ENCODE measurements at regions not wholly inside any gene's neighbourhood (a gene's known extent, or its start where the extent isn't known, plus 50 kb on each side); places are given as distances from the start of the nearest gene placed in this dataset.
"Not testable (repeated sequence)": the region's sequence is repeated elsewhere in the genome, so short reads cannot be mapped to it uniquely, and the experiment has no call there.

DNA sequence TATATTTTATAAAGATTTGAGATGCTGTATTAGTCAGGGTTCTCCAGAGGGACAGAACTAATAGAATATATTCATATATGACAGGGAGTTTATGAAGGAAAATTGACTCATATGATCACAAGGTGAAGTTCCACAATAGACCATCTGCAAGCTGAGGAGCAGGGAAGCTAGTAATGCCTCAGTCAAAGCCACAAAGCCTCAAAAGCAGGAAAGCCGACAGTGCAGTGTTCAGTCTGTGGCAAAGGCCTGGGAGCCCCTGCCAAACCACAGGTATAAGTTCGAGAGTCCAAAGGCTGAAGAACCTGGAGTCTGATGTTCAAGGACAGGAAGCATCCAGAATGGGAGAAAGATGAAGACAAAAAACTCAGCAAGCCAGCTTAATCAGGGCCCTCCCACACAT is 382.2 kb downstream of the LRRC70 start:
- DNase-seq = no peak

- DNase-seq = no peak
Measured at GRCh38 chr5:62956597-62956996, 378.0 kb downstream of the LRRC70 start.

DNA sequence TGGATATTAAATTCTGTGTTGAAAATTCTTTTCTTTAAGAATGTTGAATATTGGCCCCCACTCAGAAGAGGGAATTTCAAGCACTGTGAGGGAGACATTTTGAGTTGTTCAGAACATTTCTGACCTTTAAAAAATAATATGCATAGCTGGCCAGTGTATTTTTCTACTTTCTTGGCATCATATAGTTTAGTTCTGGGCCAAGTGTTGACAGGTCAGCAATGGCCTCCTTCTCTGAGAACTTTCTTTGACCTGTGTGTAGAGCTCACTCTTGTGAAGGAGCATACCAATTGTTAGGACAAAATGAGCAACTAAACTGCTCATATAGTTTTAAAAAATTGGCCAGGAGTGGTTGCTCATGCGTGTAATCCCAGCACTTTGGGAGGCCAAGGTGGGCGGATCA is 376.0 kb downstream of the LRRC70 start:
- no peak for DNase-seq

- no peak for DNase-seq
Measured at GRCh38 chr5:62948301-62948700, 369.7 kb downstream of the LRRC70 start.

- no peak for DNase-seq
Measured at GRCh38 chr5:62942384-62942783, 363.8 kb downstream of the LRRC70 start.

DNA sequence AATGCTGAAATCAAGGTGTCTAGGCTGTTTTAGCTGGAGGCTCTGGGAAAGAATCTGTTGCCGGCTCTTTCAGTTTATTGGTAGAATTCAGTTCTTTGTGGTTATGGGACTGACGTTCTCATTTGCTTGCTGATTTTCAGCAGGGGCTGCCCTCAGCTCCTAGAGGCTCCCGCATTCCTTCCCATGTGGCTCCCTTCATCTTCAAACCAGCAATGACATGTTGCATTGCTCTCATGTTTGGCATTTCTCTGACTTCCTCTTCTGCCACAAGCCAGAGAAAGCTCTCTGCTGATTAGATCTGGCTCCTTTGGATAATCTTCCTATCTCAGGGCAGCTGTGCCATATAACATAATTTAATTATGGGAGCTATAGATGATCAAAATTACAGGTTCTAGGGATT is 360.3 kb downstream of the LRRC70 start:
- no peak for DNase-seq

GRCh38 chr5:62937661-62938558 is 359.3 kb downstream of the LRRC70 start:
- DNase-seq = no peak

- DNase-seq = no peak
Measured at GRCh38 chr5:62935660-62936059, 357.0 kb downstream of the LRRC70 start.

DNA sequence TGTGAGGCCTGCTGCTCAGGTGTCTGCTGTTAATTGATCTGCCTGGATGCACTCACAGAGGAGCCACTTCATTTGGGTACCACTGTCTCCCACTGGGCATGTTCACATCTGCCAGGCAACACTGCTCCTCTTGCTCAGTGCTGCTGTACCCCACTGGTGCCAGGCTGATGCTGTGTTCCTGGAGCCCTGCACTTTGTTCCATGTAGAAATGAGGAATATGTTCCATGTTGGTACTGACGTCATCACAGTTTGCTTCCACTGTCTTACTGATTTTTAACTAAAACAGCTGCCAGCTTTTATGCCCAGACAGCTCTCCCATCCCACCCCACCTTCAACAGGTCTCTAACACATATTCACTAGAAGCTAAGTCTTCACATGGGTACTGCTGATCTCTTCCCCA is 355.7 kb downstream of the LRRC70 start:
- no peak for DNase-seq

- DNase-seq = no peak
Measured at GRCh38 chr5:62933261-62933660, 354.6 kb downstream of the LRRC70 start.

DNA sequence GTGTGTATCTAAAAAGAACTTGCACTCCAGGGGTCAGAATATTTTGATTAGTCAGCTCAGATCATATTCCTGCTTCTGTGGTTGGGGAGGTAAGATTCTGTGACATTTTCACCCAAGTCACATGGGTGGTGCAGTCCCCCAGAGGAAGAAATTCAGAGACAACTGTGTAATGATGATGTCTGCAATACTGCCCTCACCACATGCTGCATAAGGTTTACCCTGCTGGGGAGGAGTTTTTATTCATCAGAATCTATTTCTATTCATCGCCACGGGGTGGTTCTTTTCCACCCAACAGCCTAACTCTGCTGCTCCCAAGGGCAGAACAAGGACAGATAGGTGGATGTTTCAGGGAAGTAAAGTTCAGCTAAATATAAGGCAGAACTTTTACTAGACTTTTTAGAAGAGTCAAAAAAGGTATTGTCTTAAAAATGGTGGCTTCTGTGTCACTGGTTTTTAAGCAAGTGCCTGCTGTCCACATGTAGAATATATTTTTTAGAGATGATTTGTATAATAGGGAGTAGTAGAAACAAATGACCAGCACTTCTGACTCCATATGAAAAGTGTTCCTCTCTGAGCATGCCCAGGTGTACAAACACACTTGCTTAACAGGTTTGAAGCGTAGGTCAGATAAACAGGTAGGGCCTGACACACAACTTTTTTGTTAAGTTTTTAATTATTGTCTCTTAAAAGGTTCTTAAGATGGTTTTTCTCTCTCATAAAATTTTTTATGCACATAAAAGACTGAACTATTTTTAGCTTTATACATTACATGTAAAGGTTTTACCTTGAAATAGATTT is 352.7 kb downstream of the LRRC70 start:
- DNase-seq = no peak

DNA sequence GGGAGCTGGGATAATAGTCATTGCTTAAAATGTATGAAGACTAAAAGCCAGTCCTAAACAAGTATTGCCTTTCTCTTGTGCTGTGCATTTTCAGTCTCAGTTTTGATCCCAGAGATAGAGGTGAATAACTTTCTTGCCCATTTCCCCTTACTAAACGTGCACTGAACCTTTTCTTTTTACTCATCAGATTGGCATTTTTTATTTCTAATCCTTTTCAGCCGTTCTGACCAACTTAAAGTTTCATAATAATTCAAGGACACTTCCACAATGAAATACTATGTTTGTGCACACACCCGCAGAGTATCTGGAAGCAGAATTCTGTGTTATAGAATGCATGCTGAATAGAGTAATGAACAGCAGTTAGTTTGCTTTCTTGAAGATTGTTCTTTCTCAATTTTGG is 343.6 kb downstream of the LRRC70 start:
- DNase-seq = no peak

DNA sequence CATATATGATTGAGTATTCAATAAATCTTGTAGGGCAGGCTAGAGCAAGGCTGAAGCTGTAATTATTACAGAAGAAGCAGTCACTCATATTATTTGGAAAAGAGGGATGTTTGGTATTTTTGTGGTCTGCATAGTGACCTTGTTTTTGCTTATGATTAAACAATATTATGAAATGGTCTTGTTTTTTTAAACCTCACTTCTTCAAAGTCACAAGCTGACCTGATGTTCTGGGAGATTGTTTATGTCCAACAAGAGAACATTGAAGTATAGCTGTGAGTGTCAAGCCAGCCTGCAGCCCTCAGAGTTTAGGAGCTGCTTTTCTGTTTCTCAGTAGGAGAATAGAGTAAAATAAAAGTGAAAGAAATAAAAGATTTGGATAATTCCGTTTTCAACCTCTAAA is 342.2 kb downstream of the LRRC70 start:
- DNase-seq = no peak

GRCh38 chr5:62909326-62909725 is 330.7 kb downstream of the LRRC70 start:
- DNase-seq = no peak

DNA sequence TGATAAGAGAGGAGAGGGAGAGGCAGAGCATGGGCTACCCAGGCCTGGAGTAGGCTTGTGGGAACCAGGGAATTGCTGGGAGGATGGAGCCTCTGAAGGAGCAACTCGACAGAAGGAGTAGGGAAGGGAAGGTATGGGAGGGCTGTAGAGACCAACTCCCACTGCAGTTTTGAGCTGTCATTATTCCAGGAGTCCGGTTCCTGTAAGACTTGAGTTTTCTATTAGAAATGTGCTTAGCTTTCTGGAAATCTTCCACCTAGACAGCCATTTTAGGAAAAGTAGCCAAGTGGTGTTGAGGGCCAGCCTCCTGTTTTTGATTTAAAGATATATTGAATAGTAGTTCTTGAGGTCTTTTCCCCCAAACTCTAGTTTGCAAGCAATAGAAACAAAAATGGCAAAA is 323.5 kb downstream of the LRRC70 start:
- no peak for DNase-seq

- no peak for DNase-seq
Measured at GRCh38 chr5:62900976-62901375, 322.4 kb downstream of the LRRC70 start.

DNA sequence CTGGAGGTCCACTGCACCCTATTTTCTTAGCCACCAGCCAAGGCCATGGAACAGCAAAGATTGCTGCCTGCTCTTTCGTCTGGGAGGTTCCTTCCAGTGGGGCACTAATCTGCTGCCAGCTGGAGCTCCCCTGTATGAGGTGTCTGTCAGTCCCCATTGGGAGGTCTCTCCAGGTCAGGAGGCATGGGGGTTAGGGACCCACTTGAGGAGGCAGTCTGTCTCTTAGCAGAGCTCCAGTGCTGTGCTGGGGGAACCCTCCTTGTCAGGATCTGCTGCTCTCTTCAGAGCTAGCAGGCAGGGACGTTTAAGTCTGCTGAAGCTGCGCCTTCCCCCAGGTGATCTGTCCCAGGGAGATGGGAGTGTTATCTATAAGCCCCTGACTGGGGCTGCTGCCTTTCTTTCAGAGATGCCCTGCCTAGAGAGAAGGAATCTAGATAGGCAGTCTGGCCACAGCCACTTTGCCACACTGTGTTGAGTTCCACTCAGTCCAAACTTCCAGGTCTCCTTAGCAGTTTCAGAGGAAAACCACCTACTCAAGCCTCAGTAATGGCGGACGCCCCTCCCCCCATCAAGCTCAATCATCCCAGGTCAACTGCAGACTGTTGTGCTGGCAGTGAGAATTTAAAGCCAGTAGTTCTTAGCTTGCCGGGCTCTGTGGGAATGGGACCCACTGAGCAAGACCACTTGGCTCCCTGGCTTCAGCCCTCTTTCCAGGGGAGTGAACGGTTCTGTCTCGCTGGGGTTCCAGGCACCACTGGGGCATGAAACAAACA is 317.7 kb downstream of the LRRC70 start:
- DNase-seq = no peak

DNA sequence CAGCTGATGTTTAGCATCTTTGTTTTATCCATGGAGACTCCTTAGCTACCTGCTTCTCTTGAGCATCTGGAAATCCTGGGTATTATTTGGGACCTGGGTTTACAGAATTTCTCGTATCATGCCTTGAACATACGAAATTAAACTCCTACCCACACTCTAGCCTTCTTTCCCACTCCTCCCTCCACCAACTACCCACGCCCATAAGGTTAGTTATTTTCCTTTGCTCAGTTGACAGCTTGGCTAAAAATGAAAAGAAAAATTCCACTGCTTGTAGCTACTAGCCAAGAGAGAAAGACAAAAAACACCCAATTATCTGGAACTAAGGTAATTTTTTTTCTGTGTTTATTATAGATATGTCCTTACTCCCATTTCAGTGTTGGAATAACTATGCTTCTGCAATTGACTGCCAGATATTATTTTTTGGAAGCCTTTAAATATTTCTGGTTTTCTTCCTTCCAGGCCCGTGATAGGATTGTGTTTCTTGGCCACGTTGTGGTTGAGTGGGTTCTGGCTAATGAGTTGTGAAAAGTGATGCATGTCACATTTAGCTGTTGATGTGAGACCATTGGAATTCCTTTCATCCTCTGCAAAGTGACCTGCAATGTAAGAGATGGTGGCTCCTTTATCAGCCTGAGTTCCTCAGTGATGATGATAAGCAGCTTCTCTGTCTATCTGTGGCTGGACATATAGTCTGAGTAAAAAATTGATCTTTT is 308.1 kb downstream of the LRRC70 start:
- no peak for DNase-seq

- DNase-seq = not testable (repeated sequence)
Measured at GRCh38 chr5:62837330-62837729, 258.7 kb downstream of the LRRC70 start.

DNA sequence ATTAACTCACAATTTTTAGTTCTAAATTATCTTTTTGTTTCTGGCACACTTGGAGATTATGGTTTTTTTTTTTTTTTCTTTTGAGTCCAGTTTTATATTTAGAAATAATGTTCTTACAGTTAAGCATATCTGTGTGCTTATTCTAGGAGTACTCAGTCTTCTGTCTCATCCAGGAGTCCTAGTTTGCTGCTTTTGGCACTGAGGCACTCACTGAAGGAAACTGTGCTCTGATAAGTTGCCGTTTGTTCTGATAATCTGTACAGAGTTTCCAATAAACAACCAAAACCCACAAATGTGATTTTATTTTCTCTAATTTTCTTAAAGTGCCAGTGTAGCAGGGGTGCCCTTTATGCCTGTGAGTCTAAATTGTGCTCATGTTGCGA is 251.0 kb downstream of the LRRC70 start:
- no peak for DNase-seq

DNA sequence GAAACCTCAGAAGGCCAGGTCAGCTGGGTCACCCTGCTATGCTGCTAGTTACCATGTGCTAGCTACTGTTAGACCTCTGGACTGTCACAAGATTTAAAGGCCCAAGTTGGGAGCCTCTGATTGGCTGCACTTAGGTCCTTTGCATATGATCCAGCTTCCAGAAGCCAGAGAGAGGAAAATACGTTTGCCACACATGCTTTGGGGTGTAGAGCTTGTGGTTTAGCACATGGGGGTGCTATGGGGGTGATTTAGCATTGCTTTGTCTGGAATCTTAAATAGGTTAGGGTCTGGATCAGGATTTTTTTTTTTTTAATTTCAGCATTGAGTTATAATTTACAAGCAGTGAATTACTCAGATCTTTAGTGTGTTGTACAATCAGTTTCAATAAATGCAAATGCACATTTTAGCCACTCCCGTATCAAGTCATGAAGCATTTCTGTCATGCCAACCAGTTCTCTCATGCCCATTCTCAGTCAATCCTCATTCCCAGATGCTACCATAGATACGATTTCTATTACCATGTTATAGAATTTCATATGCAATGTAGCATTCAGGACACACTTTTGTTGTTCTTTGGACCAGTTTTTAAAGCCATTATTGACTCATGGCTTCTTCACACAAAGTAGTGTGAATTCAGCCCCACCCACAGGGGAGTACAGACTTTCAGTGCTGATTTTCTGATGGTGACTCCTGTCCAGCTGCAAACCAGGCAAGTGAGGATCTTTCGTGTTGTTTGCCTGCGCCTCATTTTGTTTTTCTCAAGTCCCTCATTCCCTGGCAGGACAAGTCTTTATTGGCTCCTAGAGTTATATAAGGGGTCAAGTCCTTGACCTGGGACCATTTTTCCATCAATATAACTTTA is 250.4 kb downstream of the LRRC70 start:
- no peak for DNase-seq
